ENCODE measurements at regions not wholly inside any gene's neighbourhood (a gene's known extent, or its start where the extent isn't known, plus 50 kb on each side); places are given as distances from the start of the nearest gene placed in this dataset.

DNA sequence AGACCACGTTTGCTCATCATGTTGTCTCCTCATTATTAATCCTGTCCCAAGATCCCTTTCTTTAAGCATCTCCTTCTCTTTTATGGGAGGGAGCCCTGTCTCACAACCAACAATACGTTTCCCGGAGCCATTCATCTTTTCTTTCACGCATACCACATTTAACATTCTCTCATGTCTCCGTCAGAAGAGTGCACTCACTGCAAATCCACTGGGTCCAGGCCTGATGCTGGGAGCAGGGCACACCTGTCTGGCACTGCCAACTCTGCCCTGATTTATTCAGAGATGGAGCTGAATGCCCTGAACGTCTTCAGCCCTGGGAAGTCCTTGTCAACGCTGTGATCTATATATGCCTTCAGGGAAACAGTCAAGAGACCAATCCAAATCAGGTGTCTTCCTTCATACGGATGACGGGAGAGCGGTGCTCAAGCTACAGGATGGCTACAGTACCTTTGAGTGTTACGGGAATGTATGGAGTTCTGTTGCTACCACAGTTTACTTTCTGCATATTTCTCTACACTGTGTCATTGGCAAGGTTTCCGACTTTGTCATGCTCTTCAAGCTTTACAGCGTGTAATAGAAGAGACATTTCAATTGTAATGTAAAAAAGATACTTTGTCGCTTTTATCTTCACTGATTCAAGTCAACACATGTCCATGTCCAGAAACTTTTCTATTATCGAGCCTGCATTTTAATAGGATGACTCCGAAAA, 140.4 kb upstream of the SLITRK2 start:
- Histone ChIP-seq H3K9me2 (ENCODE audit: insufficient read depth, low read length) (no peaks in the 10 kb centered on the region), H3K4me1 (ENCODE audit: insufficient read depth, low read length, poor library complexity, severe bottlenecking) (no peaks in the 10 kb centered on the region), H3K36me3 (ENCODE audit: insufficient read depth, low read length) (no peaks in the 10 kb centered on the region), H3K79me2 (ENCODE audit: insufficient read depth, low read depth, low read length) (no peaks in the 10 kb centered on the region), H3K9me3 (ENCODE audit: low read length) (no peaks in the 10 kb centered on the region), H3K4me3 (ENCODE audit: low read depth, low read length, poor library complexity, severe bottlenecking) (no peak overlapping the region), H3K27ac (ENCODE audit: low read depth, low read length, poor library complexity, severe bottlenecking) (no peak overlapping the region), H3K4me2 (ENCODE audit: low read length) (no peak overlapping the region), H4K20me1 (ENCODE audit: insufficient read depth, low read length) (no peaks in the 10 kb centered on the region), H2AFZ (ENCODE audit: low read length) (no peak overlapping the region)
- TF ChIP-seq EZH2phosphoT487 (IDR thresholded peaks at IDR 0.05; ENCODE audit: borderline replicate concordance, low read depth, low read length), result no peak
- TF ChIP-seq, protein P1, sequence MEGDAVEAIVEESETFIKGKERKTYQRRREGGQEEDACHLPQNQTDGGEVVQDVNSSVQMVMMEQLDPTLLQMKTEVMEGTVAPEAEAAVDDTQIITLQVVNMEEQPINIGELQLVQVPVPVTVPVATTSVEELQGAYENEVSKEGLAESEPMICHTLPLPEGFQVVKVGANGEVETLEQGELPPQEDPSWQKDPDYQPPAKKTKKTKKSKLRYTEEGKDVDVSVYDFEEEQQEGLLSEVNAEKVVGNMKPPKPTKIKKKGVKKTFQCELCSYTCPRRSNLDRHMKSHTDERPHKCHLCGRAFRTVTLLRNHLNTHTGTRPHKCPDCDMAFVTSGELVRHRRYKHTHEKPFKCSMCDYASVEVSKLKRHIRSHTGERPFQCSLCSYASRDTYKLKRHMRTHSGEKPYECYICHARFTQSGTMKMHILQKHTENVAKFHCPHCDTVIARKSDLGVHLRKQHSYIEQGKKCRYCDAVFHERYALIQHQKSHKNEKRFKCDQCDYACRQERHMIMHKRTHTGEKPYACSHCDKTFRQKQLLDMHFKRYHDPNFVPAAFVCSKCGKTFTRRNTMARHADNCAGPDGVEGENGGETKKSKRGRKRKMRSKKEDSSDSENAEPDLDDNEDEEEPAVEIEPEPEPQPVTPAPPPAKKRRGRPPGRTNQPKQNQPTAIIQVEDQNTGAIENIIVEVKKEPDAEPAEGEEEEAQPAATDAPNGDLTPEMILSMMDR (conservative IDR thresholded peaks at IDR 0.05; ENCODE audit: low read length), result no peak
- CTCF ChIA-PET (ENCODE audit: unreplicated experiment), result no interaction called here
- POLR2A ChIA-PET, result no interaction called here
- intact Hi-C loops (cut with micrococcal nuclease; ENCODE audit: unreplicated experiment), result no loop called here
- DNase-seq (ENCODE audit: low spot score), result no peak
- BruUV-seq (replicated peaks), result no TSS peak

DNA sequence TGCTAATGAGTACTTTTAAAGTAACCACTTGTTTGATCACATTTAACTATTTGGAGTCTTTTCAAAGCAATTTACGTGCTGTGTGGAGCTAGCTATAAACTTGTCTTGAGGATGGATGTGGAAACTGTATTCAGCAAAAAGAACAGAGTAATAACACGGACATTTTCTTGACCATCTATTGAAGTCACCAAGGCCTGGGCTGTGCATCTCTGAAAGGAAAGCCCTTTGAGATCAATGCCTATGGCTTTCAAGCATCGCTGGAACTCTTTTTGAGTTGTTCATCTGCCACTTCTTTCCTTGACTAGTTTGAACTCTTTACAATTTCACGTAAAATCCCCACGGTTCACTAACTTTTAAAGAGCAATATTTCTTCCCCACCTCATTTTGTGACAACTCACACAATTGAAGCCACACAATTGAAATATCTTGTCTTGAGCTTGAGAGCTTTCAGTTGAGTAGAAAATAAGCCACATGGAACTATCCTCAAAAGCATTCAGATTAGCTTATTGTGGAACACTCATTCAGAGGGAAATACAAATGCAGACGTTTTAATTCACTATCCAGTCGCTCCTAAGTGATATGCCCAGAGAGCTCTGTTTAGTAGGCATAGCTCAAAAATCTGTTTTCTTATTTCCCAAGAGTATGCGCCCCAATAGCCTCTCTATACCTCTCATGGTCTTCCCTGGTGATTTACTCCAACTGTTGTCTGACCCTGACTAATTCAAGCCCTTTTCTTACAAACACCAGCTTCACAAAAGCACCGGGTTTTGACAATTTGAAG, 134.9 kb upstream of the SLITRK2 start:
- BruUV-seq (replicated peaks), result no TSS peak
- ChIA-PET CTCF (ENCODE audit: unreplicated experiment) (no interaction called here), POLR2A (no interaction called here)
- Histone ChIP-seq H2AFZ (ENCODE audit: low read length) (no peak overlapping the region), H3K4me1 (ENCODE audit: insufficient read depth, low read length, poor library complexity, severe bottlenecking) (no peaks in the 10 kb centered on the region), H3K4me3 (ENCODE audit: low read depth, low read length, poor library complexity, severe bottlenecking) (no peak overlapping the region), H3K27ac (ENCODE audit: low read depth, low read length, poor library complexity, severe bottlenecking) (no peak overlapping the region), H3K79me2 (ENCODE audit: insufficient read depth, low read depth, low read length) (no peaks in the 10 kb centered on the region), H3K9me2 (ENCODE audit: insufficient read depth, low read length) (no peaks in the 10 kb centered on the region), H4K20me1 (ENCODE audit: insufficient read depth, low read length) (no peaks in the 10 kb centered on the region), H3K36me3 (ENCODE audit: insufficient read depth, low read length) (no peaks in the 10 kb centered on the region), H3K4me2 (ENCODE audit: low read length) (no peak overlapping the region), H3K9me3 (ENCODE audit: low read length) (no peaks in the 10 kb centered on the region)
- TF ChIP-seq EZH2phosphoT487 (IDR thresholded peaks at IDR 0.05; ENCODE audit: borderline replicate concordance, low read depth, low read length), result no peak
- TF ChIP-seq, protein P1 (conservative IDR thresholded peaks at IDR 0.05; ENCODE audit: low read length), result no peak
- DNase-seq (ENCODE audit: low spot score), result no peak
- intact Hi-C loops (cut with micrococcal nuclease; ENCODE audit: unreplicated experiment), result no loop called here

DNA sequence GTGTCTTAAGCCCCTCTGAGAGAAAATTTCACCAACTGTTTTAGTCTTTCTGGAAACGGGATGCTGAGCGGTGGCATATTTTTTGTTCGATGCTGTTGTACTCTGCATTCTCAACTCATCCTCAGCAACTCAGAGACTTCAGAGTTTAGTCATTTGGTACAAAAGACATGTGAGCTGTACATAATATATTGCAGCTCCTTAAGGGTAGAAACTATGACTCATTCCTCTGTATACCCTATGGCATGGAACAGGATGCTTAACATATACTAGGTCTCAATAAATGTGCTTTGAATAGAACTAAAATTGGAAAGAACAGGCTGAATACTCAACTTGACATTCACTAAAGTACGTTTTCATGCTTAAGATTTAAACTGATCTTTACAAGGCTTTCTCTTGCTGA, 130.5 kb upstream of the SLITRK2 start:
- Histone ChIP-seq H3K27ac (ENCODE audit: low read depth, low read length, poor library complexity, severe bottlenecking) (no peak overlapping the region), H3K4me1 (ENCODE audit: insufficient read depth, low read length, poor library complexity, severe bottlenecking) (no peaks in the 10 kb centered on the region), H3K4me3 (ENCODE audit: low read depth, low read length, poor library complexity, severe bottlenecking) (no peak overlapping the region), H4K20me1 (ENCODE audit: insufficient read depth, low read length) (no peaks in the 10 kb centered on the region), H3K79me2 (ENCODE audit: insufficient read depth, low read depth, low read length) (no peaks in the 10 kb centered on the region), H3K4me2 (ENCODE audit: low read length) (no peak overlapping the region), H3K9me3 (ENCODE audit: low read length) (no peaks in the 10 kb centered on the region), H3K9me2 (ENCODE audit: insufficient read depth, low read length) (no peaks in the 10 kb centered on the region), H3K36me3 (ENCODE audit: insufficient read depth, low read length) (no peaks in the 10 kb centered on the region), H2AFZ (ENCODE audit: low read length) (no peak overlapping the region)
- intact Hi-C loops (cut with micrococcal nuclease; ENCODE audit: unreplicated experiment), result no loop called here
- ChIA-PET CTCF (ENCODE audit: unreplicated experiment) (no interaction called here), POLR2A (no interaction called here)
- BruUV-seq (replicated peaks), result no TSS peak
- TF ChIP-seq, protein P1 (conservative IDR thresholded peaks at IDR 0.05; ENCODE audit: low read length), result no peak
- TF ChIP-seq EZH2phosphoT487 (IDR thresholded peaks at IDR 0.05; ENCODE audit: borderline replicate concordance, low read depth, low read length), result no peak
- DNase-seq (ENCODE audit: low spot score), result no peak
